Cardiac muscle cell (in vitro differentiated cells and primary cell): ENCODE measurements at regions not wholly inside any gene's neighbourhood (a gene's known extent, or its start where the extent isn't known, plus 50 kb on each side); places are given as distances from the start of the nearest gene placed in this dataset.

ENCODE experiments used
- DNase-seq, 2 donors: peaks; one replicate each; pipeline versions ENCODE4 v3.0.0 to v3.0.0-alpha.2; 2010 to 2017; ENCODE audit warnings: low read depth in 1 of 2, low spot score in 1 of 2
- H3K27ac ChIP-seq: fragments of 200-600 bp; sonication (generic); 2 replicates; pipeline ENCODE4 v1.5.1; 2016
- H3K27me3 ChIP-seq: fragments of 200-600 bp; sonication (generic); 2 replicates; pipeline ENCODE4 v1.6.0; 2016; ENCODE audit warnings: control low read depth
- H3K36me3 ChIP-seq: fragments of 200-600 bp; sonication (generic); 2 replicates; pipeline ENCODE4 v1.5.1; 2016; ENCODE audit warnings: control low read depth
- H3K4me1 ChIP-seq: fragments of 200-600 bp; sonication (generic); 2 replicates; pipeline ENCODE4 v1.8.1; 2017; ENCODE audit warnings: low read depth, mild to moderate bottlenecking, mixed run types
- H3K4me3 ChIP-seq: fragments of 200-600 bp; sonication (generic); 2 replicates; pipeline ENCODE4 v1.5.1; 2016; ENCODE audit warnings: mild to moderate bottlenecking
- H3K9me3 ChIP-seq: fragments of 200-600 bp; sonication (generic); 2 replicates; pipeline ENCODE4 v1.5.1; 2017; ENCODE audit warnings: low read depth, mild to moderate bottlenecking, control low read depth
- CTCF ChIP-seq: IDR thresholded peaks from 2 replicates; pipeline ENCODE4 v1.5.1; 2012; ENCODE audit warnings: low read depth, mild to moderate bottlenecking, low read length

- H3K36me3 ChIP-seq = no peaks in the 10 kb centered on the region
- no peaks in the 10 kb centered on the region for H3K4me1 ChIP-seq
- DNase-seq = no peak
- H3K4me3 ChIP-seq = no peak overlapping the region
- H3K27me3 ChIP-seq = no peaks in the 10 kb centered on the region
- TF ChIP-seq CTCF = no peak
- no peak overlapping the region for H3K27ac ChIP-seq
- H3K9me3 ChIP-seq = no peaks in the 10 kb centered on the region
These were observed 204.0 kb upstream of the CRBN start for GRCh38 chr3:3383461-3383860.

DNA sequence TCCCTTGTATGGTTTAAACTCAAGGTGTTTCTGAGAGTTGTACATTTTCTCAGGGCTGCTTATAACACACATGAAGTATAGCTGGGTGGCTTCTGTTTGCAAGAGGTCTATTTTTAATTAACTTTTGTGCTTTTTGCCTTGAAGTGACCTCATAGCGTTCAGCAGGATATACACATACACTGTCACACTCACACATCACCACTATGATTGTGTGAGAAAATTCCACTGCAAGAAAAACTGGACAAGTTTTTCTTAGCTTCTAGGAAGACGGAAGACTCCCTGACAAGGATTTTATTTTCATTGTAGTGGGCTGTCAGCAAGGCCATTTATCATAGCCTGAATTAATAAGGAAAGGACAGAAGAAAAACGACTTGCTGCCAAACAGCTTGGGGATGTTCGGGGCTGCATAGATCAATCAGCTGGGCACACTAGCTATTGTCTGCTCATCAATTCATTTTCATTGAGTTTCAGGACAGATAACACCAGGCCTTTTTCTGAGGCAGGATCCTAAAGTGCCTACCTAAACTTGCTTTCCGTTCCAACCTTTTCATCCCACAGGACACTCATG lies 192.8 kb upstream of the CRBN start:
- Histone ChIP-seq H3K9me3 (no peaks in the 10 kb centered on the region), H3K4me1 (peaks cover 13% of the 10 kb centered on the region), H3K27ac (no peak overlapping the region), H3K4me3 (no peak overlapping the region), H3K27me3 (no peaks in the 10 kb centered on the region), H3K36me3 (no peaks in the 10 kb centered on the region)
- DNase-seq = peak in 1 of 2 donors; percentile 54
- TF ChIP-seq CTCF = no peak

GRCh38 chr3:3368306-3368705 lies 188.8 kb upstream of the CRBN start:
- H3K9me3 ChIP-seq = no peaks in the 10 kb centered on the region
- no peak for DNase-seq
- no peak for TF ChIP-seq CTCF
- H3K4me1 ChIP-seq = peaks cover 26% of the 10 kb centered on the region
- no peak overlapping the region for H3K27ac ChIP-seq
- no peaks in the 10 kb centered on the region for H3K27me3 ChIP-seq
- no peaks in the 10 kb centered on the region for H3K36me3 ChIP-seq
- H3K4me3 ChIP-seq = no peak overlapping the region

DNA sequence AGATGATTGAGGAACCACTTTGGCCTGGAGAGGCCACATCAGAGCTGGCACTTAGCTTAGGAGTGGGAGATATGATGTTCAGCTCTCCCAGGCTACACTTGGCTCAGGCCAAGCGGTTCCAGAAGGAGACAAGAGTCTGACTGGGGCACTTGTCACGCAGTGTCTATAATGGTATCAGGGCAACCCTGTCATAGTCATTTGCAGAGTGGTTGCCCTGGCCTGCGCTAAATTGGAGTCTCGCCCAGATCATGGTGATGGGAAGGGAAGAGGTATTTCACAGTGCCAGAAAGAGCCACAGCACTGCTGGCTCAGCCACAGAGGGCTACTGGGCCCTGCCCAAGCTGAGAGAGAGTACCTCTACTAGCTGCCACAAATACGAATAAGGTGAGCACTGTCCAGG lies 186.9 kb upstream of the CRBN start:
- TF ChIP-seq CTCF = no peak
- no peak overlapping the region for H3K4me3 ChIP-seq
- H3K27ac ChIP-seq = no peak overlapping the region
- H3K36me3 ChIP-seq = no peaks in the 10 kb centered on the region
- H3K4me1 ChIP-seq = peaks cover 13% of the 10 kb centered on the region
- peak in 1 of 2 donors; percentile 87 for DNase-seq
- peaks cover 2% of the 10 kb centered on the region for H3K27me3 ChIP-seq
- no peaks in the 10 kb centered on the region for H3K9me3 ChIP-seq

DNA sequence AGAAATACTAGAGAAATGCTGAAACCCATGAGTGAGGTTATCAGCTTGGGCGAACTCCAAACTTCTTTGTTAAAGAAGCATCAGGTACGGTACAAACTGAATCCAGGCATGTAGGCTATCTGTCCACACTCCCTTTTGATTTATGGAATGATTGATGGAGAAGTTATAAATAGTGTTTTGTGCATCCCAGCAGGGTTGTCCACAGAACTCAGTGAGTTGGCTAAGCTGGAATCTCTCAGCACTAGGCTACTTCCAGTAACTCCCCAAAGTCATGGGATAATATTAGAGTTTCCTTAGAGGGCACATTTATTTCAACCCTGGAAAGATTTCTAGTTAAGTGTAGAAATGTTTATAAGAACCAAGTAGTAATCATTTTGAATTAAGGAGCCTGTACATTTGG lies 186.2 kb upstream of the CRBN start:
- H3K4me3 ChIP-seq = no peak overlapping the region
- no peaks in the 10 kb centered on the region for H3K36me3 ChIP-seq
- no peaks in the 10 kb centered on the region for H3K9me3 ChIP-seq
- H3K27ac ChIP-seq = no peak overlapping the region
- peak in 1 of 2 donors; percentile 50 for DNase-seq
- H3K4me1 ChIP-seq = peaks cover 13% of the 10 kb centered on the region
- no peak for TF ChIP-seq CTCF
- peaks cover 2% of the 10 kb centered on the region for H3K27me3 ChIP-seq

GRCh38 chr3:3356846-3357245 lies 177.4 kb upstream of the CRBN start:
- DNase-seq = no peak
- H3K4me1 ChIP-seq = no peaks in the 10 kb centered on the region
- no peak overlapping the region for H3K4me3 ChIP-seq
- H3K36me3 ChIP-seq = no peaks in the 10 kb centered on the region
- no peak for TF ChIP-seq CTCF
- no peak overlapping the region for H3K27ac ChIP-seq
- H3K9me3 ChIP-seq = no peaks in the 10 kb centered on the region
- H3K27me3 ChIP-seq = peaks cover 2% of the 10 kb centered on the region
